WTC11 (cell line): ENCODE measurements at regions not wholly inside any gene's neighbourhood (a gene's known extent, or its start where the extent isn't known, plus 50 kb on each side); places are given as distances from the start of the nearest gene placed in this dataset.

Experiments
- ATAC-seq: fragments of 200-7000 bp; cut with Tn5 transposase; 2 replicates; pipeline ENCODE4 v1.10.0; 2021; ENCODE audit warnings: mild to moderate bottlenecking, moderate library complexity
- CTCF ChIA-PET: fragments of 300-600 bp; sonication (Branson Sonifier 250); formaldehyde crosslinking; loops from one replicate; lab custom pipeline; 2021; ENCODE audit warnings: antibody characterized with exemption; lab: Charles Lee
- POLR2A ChIA-PET: fragments of 350-600 bp; sonication (Branson Sonifier 250); formaldehyde crosslinking; loops from one replicate; lab custom pipeline; 2021; ENCODE audit warnings: antibody characterized with exemption; lab: Charles Lee
- DNase-seq: peaks from one replicate; pipeline ENCODE4 v3.0.0; 2021; ENCODE audit warnings: low spot score
- H3K27ac Mint-ChIP-seq: 2 replicates; pipeline ENCODE4 v1.8.0; 2021; ENCODE audit warnings: mixed read lengths
- H3K27me3 Mint-ChIP-seq: 2 replicates; pipeline ENCODE4 v1.8.0; 2021; ENCODE audit warnings: low read depth, mild to moderate bottlenecking, moderate library complexity, mixed read lengths
- H3K36me3 Mint-ChIP-seq: 2 replicates; pipeline ENCODE4 v1.8.0; 2021; ENCODE audit warnings: mixed read lengths
- H3K4me1 Mint-ChIP-seq: 2 replicates; pipeline ENCODE4 v1.8.0; 2022; ENCODE audit warnings: mixed read lengths
- H3K4me3 Mint-ChIP-seq: 2 replicates; pipeline ENCODE4 v1.8.0; 2021; ENCODE audit warnings: mild to moderate bottlenecking, moderate library complexity, mixed read lengths
- H3K9me3 Mint-ChIP-seq: 2 replicates; pipeline ENCODE4 v1.8.0; 2021; ENCODE audit warnings: mixed read lengths
- AFF4 ChIP-seq: sonication (generic); formaldehyde crosslinking; IDR thresholded peaks from 2 replicates; pipeline ENCODE4 v1.8.1; 2023; ENCODE audit warnings: mild to moderate bottlenecking, missing genetic modification reagents, borderline replicate concordance
- ATF2 ChIP-seq: sonication (generic); formaldehyde crosslinking; IDR thresholded peaks from 2 replicates; pipeline ENCODE4 v1.8.1; 2022; ENCODE audit warnings: low read depth, missing genetic modification reagents, borderline replicate concordance
- CBFB ChIP-seq: sonication (generic); formaldehyde crosslinking; IDR thresholded peaks from 2 replicates; pipeline ENCODE4 v1.8.1; 2022; ENCODE audit warnings: mild to moderate bottlenecking, low read depth, missing genetic modification reagents
- CDX4 ChIP-seq: fragments of 250-450 bp; sonication (Bioruptor Pico); IDR thresholded peaks from 2 replicates; pipeline ENCODE4 v1.9.0; 2021; ENCODE audit warnings: moderate library complexity, mild to moderate bottlenecking, inconsistent platforms, borderline replicate concordance
- CTCF ChIP-seq: fragments of 200-600 bp; IDR thresholded peaks from 2 replicates; pipeline ENCODE4 v1.8.0; 2022; ENCODE audit warnings: antibody characterized with exemption
- FOXP1 ChIP-seq: sonication (generic); formaldehyde crosslinking; IDR thresholded peaks from 2 replicates; pipeline ENCODE4 v1.8.0; 2022; ENCODE audit warnings: missing genetic modification reagents, mild to moderate bottlenecking, moderate library complexity, borderline replicate concordance
- FOXP4 ChIP-seq: sonication (generic); formaldehyde crosslinking; IDR thresholded peaks from 2 replicates; pipeline ENCODE4 v1.8.0; 2022; ENCODE audit warnings: mild to moderate bottlenecking, missing genetic modification reagents
- NFYB ChIP-seq: sonication (generic); formaldehyde crosslinking; conservative IDR thresholded peaks from 2 replicates; pipeline ENCODE4 v1.8.0; 2022; ENCODE audit warnings: low read depth, missing genetic modification reagents
- NR3C1 ChIP-seq: sonication (generic); formaldehyde crosslinking; conservative IDR thresholded peaks from 2 replicates; pipeline ENCODE4 v1.8.1; 2023; ENCODE audit warnings: low read depth, mild to moderate bottlenecking, missing genetic modification reagents
- ZNF263 ChIP-seq: sonication (generic); formaldehyde crosslinking; IDR thresholded peaks from 2 replicates; pipeline ENCODE4 v1.8.1; 2022; ENCODE audit warnings: low read depth, mild to moderate bottlenecking, moderate library complexity, missing genetic modification reagents
- ZNF671 ChIP-seq: fragments of 250-450 bp; sonication (Bioruptor Pico); IDR thresholded peaks from 2 replicates; pipeline ENCODE4 v1.8.0; 2021; ENCODE audit warnings: mild to moderate bottlenecking

- Mint-ChIP-seq H3K27ac (peak overlapping the region; percentile 10; the same call in 1 of the 2 replicates), H3K4me3 (no peak overlapping the region), H3K36me3 (no peaks in the 10 kb centered on the region), H3K27me3 (no peaks in the 10 kb centered on the region), H3K9me3 (no peaks in the 10 kb centered on the region)
- ATAC-seq (peak; percentile 82), DNase-seq (peak; percentile 60)
- ChIA-PET POLR2A (interaction anchor here (1.2 kb wide), 2 partner anchors 16 to 72 kb away, joined by 3 read pairs; no protein-coding TSS in a partner anchor), CTCF (interaction anchor here (0.7 to 4.9 kb wide), 7 partner anchors 10 to 98 kb away, joined by 3 to 53 read pairs (median 5); no protein-coding TSS in a partner anchor)
- TF ChIP-seq FOXP1 (CRISPR knock-in tag): peak; percentile 97
- TF ChIP-seq NFYB (CRISPR knock-in tag): peak; percentile 94
- TF ChIP-seq FOXP4 (CRISPR knock-in tag): no peak
- TF ChIP-seq, all 79 proteins: peak for 2
- peaks cover 25% of the 10 kb centered on the region for H3K4me1 Mint-ChIP-seq
Measured at GRCh38 chr6:44052419-44053023, 74.7 kb downstream of the MRPL14 start.

- Mint-ChIP-seq H3K27me3 (no peaks in the 10 kb centered on the region), H3K4me1 (peaks cover 25% of the 10 kb centered on the region), H3K36me3 (no peaks in the 10 kb centered on the region), H3K4me3 (no peak overlapping the region), H3K27ac (no peak overlapping the region)
- ATAC-seq: no peak
- TF ChIP-seq CBFB: no peak
- no peak for TF ChIP-seq CTCF
- TF ChIP-seq ZNF263: no peak
- no peak for TF ChIP-seq ATF2 (CRISPR knock-in tag)
- no peak for TF ChIP-seq CDX4 (CRISPR knock-in tag)
- no peak for TF ChIP-seq NR3C1 (CRISPR knock-in tag)
- no peak for TF ChIP-seq AFF4 (CRISPR knock-in tag)
- no peak for TF ChIP-seq ZNF671 (CRISPR knock-in tag)
- TF ChIP-seq, all 79 proteins: peak for 0
- POLR2A ChIA-PET: interaction anchor here (1.2 kb wide), 1 partner anchor 73 kb away, joined by 3 read pairs; no protein-coding TSS in a partner anchor
- H3K9me3 Mint-ChIP-seq: no peaks in the 10 kb centered on the region
- CTCF ChIA-PET: interaction anchor here (1.8 to 4.9 kb wide), 2 partner anchors 11 to 23 kb away, joined by 11 to 53 read pairs; no protein-coding TSS in a partner anchor
- DNase-seq: no peak
Measured at GRCh38 chr6:44051515-44051914, 75.7 kb downstream of the MRPL14 start.
